SK-N-SH (cell line): ENCODE measurements at regions not wholly inside any gene's neighbourhood (a gene's known extent, or its start where the extent isn't known, plus 50 kb on each side); places are given as distances from the start of the nearest gene placed in this dataset.

Source experiments
- CTCF ChIA-PET: fragments of 300-600, 350-600 bp; formaldehyde crosslinking; extraction: SDS; loops from one replicate; lab custom pipeline; 2021; lab: Yijun Ruan, JAX
- POLR2A ChIA-PET: fragments of 350-600 bp; sonication (Branson Sonifier 250); formaldehyde crosslinking; extraction: SDS; loops from one replicate; lab custom pipeline; 2020; ENCODE audit warnings: antibody characterized with exemption, inconsistent platforms; lab: Yijun Ruan, JAX
- DNase-seq: peaks from one replicate; pipeline ENCODE4 v3.0.0; 2012
- H2AFZ ChIP-seq: fragments of 200-600 bp; sonication (generic); 2 replicates; pipeline ENCODE4 v1.8.1; 2016; ENCODE audit warnings: antibody characterized with exemption, mild to moderate bottlenecking, low read depth
- H3F3A ChIP-seq: fragments of 200-600 bp; sonication (generic); replicated peaks from 2 replicates; pipeline ENCODE3; 2016; ENCODE audit warnings: antibody characterized with exemption, mild to moderate bottlenecking; ENCODE audit not compliant: insufficient read depth
- H3K27ac ChIP-seq, 2 experiments: fragments of 200-500 bp in 1 of 2; fragments of 200-600 bp in 1 of 2; sonication (Bioruptor generic) in 1 of 2; sonication (generic), shearing (Covaris generic) in 1 of 2; 2 replicates each; pipeline versions ENCODE4 v1.5.1 to v1.6.1; 2014 to 2016; ENCODE audit warnings: low read depth in 2 of 2, inconsistent platforms in 1 of 2, low read length in 1 of 2, mild to moderate bottlenecking in 1 of 2, mixed read lengths in 1 of 2
- H3K27me3 ChIP-seq: fragments of 200-600 bp; sonication (generic), shearing (Covaris generic); 2 replicates; pipeline ENCODE4 v1.6.1; 2016; ENCODE audit warnings: mixed run types; ENCODE audit not compliant: insufficient read depth
- H3K36me3 ChIP-seq, 2 experiments: fragments of 200-500 bp in 1 of 2; fragments of 200-600 bp in 1 of 2; sonication (Bioruptor generic) in 1 of 2; sonication (generic) in 1 of 2; replicated peaks in 1 of 2; 2 replicates each; pipeline versions ENCODE3 to v1.5.1; 2014 to 2016; ENCODE audit warnings: low read length in 1 of 2, mild to moderate bottlenecking in 1 of 2; ENCODE audit not compliant: insufficient read depth in 2 of 2, control insufficient read depth in 1 of 2
- H3K4me1 ChIP-seq, 2 experiments: fragments of 200-500 bp in 1 of 2; fragments of 200-600 bp in 1 of 2; sonication (Bioruptor generic) in 1 of 2; sonication (generic), shearing (Covaris generic) in 1 of 2; 2 replicates each; pipeline versions ENCODE4 v1.5.1 to v1.6.1; 2014 to 2016; ENCODE audit warnings: low read depth in 1 of 2, low read length in 1 of 2, mixed run types in 1 of 2; ENCODE audit not compliant: insufficient read depth in 2 of 2, control insufficient read depth in 1 of 2
- H3K4me2 ChIP-seq: fragments of 200-600 bp; sonication (generic), shearing (Covaris generic); 2 replicates; pipeline ENCODE4 v1.6.1; 2017; ENCODE audit warnings: mixed run types
- H3K4me3 ChIP-seq, 2 experiments: fragments of 200-500 bp in 1 of 2; fragments of 200-600 bp in 1 of 2; sonication (Bioruptor generic) in 1 of 2; sonication (generic), shearing (Covaris generic) in 1 of 2; 2 replicates each; pipeline versions ENCODE4 v1.5.1 to v1.8.1; 2014 to 2016; ENCODE audit warnings: low read depth in 2 of 2, inconsistent platforms in 1 of 2, low read length in 1 of 2, mild to moderate bottlenecking in 1 of 2, mixed read lengths in 1 of 2, moderate library complexity in 1 of 2
- H3K79me2 ChIP-seq: fragments of 200-600 bp; sonication (generic); 2 replicates; pipeline ENCODE4 v1.8.1; 2017; ENCODE audit warnings: mild to moderate bottlenecking; ENCODE audit not compliant: insufficient read depth
- H3K9ac ChIP-seq: fragments of 200-600 bp; sonication (generic); 2 replicates; pipeline ENCODE4 v1.6.1; 2017; ENCODE audit warnings: mixed run types
- H3K9me2 ChIP-seq: fragments of 200-600 bp; sonication (generic); 2 replicates; pipeline ENCODE4 v1.6.1; 2017; ENCODE audit warnings: mixed run types
- H3K9me3 ChIP-seq: fragments of 200-600 bp; sonication (generic); 2 replicates; pipeline ENCODE4 v1.6.1; 2017; ENCODE audit warnings: mixed run types, mild to moderate bottlenecking, moderate library complexity
- H4K20me1 ChIP-seq: fragments of 200-600 bp; sonication (generic); 2 replicates; pipeline ENCODE4 v1.6.1; 2017; ENCODE audit warnings: mild to moderate bottlenecking, mixed run types; ENCODE audit not compliant: insufficient read depth
- CTCF ChIP-seq: fragments of 200-600 bp; sonication (generic); IDR thresholded peaks from 2 replicates; pipeline ENCODE4 v1.6.1; 2017; ENCODE audit warnings: antibody characterized with exemption, mild to moderate bottlenecking, moderate library complexity
- ELF1 ChIP-seq: IDR thresholded peaks from 2 replicates; pipeline ENCODE4 v1.4.0; 2012
- EP300 ChIP-seq, 2 experiments: IDR thresholded peaks; 2 replicates each; pipeline versions ENCODE4 v1.4.0 to v1.6.1; 2012; ENCODE audit warnings: borderline replicate concordance in 1 of 2, low read depth in 1 of 2, low read length in 1 of 2
- FOXM1 ChIP-seq: IDR thresholded peaks from 2 replicates; pipeline ENCODE4 v1.4.0; 2012; ENCODE audit warnings: low read depth, mild to moderate bottlenecking
- GATA2 ChIP-seq: sonication (generic); formaldehyde crosslinking; IDR thresholded peaks from 2 replicates; pipeline ENCODE4 v1.5.0; 2020; ENCODE audit warnings: mild to moderate bottlenecking, missing genetic modification reagents
- MAX ChIP-seq: IDR thresholded peaks from 2 replicates; pipeline ENCODE4 v1.4.0; 2012; ENCODE audit warnings: low read depth
- MXI1 ChIP-seq: IDR thresholded peaks from 2 replicates; pipeline ENCODE4 v1.6.1; 2012; ENCODE audit warnings: mild to moderate bottlenecking, low read depth, low read length, improper control_type of control experiment
- NFIC ChIP-seq: IDR thresholded peaks from 2 replicates; pipeline ENCODE4 v1.4.0; 2012; ENCODE audit warnings: borderline replicate concordance
- NRF1 ChIP-seq: IDR thresholded peaks from 2 replicates; pipeline ENCODE4 v1.6.1; 2012; ENCODE audit warnings: low read depth, mild to moderate bottlenecking, low read length
- POLR2AphosphoS5 ChIP-seq: IDR thresholded peaks from 2 replicates; pipeline ENCODE4 v1.6.1; 2012; ENCODE audit warnings: low read depth, low read length
- RAD21 ChIP-seq: IDR thresholded peaks from 2 replicates; pipeline ENCODE4 v1.6.1; 2012; ENCODE audit warnings: mild to moderate bottlenecking, low read length
- TAF1 ChIP-seq: IDR thresholded peaks from 2 replicates; pipeline ENCODE4 v1.6.1; 2012; ENCODE audit warnings: low read depth, mild to moderate bottlenecking, low read length, moderate library complexity, borderline replicate concordance
- TEAD4 ChIP-seq: IDR thresholded peaks from 2 replicates; pipeline ENCODE4 v1.4.0; 2012; ENCODE audit warnings: mild to moderate bottlenecking, borderline replicate concordance; ENCODE audit not compliant: insufficient read depth
- USF1 ChIP-seq: IDR thresholded peaks from 2 replicates; pipeline ENCODE4 v1.4.0; 2012; ENCODE audit warnings: low read depth, borderline replicate concordance
- YY1 ChIP-seq: IDR thresholded peaks from 2 replicates; pipeline ENCODE4 v1.4.0; 2012; ENCODE audit warnings: low read depth, mild to moderate bottlenecking
- ZBTB33 ChIP-seq: IDR thresholded peaks from 2 replicates; pipeline ENCODE4 v1.4.0; 2012; ENCODE audit warnings: low read depth, borderline replicate concordance
- WGBS: methylation state at CpG from one replicate; pipeline ENCODE4 v1.1.6; 2017; ENCODE audit warnings: low lambda C conversion rate; 5-methylcytosine and 5-hydroxymethylcytosine counted together
- TF ChIP-seq, protein P1 (sequence below): fragments of 150-350 bp; IDR thresholded peaks from 2 replicates; pipeline ENCODE4 v1.6.1; 2017; ENCODE audit warnings: antibody characterized with exemption, low read length, low read depth, borderline replicate concordance

DNA sequence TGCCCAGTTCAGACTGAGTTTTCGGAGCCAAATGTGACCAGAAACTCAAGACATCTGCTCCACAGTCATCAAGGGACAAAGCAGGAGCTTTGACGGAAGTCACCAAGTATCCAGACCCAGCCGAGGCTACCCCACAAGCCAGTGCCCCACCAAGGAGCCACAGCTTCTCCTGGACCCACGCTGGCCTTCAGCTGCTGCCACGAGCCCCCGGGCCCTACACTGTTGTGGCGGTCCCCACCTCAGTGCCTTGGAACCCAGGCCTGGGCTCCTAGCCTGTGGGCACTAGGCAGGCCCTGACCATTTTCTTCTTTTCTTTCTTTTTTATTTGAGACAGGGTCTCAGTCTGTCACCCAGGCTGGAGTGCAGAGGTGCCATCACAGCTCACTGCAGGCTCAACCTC is 82.1 kb upstream of the NKX1-1 start:
- H4K20me1 ChIP-seq = no peaks in the 10 kb centered on the region
- no peak overlapping the region for H3K9ac ChIP-seq
- CTCF ChIA-PET = interaction anchor here (1.2 to 6.1 kb wide), 3 partner anchors 25 to 132 kb away, joined by 3 to 21 read pairs (median 4); no protein-coding TSS in a partner anchor
- no peaks in the 10 kb centered on the region for H3F3A ChIP-seq
- H3K4me1 ChIP-seq = peaks cover 0 to 7% of the 10 kb centered on the region in 2 experiments; a peak in 1 of 4 replicates
- H3K9me3 ChIP-seq = no peaks in the 10 kb centered on the region
- POLR2A ChIA-PET = no interaction called here
- TF ChIP-seq NRF1 (no peak), FOXM1 (no peak), RAD21 (no peak), MAX (no peak), ELF1 (no peak), USF1 (no peak), MXI1 (no peak), GATA2 (no peak), EP300 (IDR thresholded peaks at IDR 0.05; ENCODE audit: borderline replicate concordance in 1 of 2, low read depth in 1 of 2, low read length in 1 of 2) (no peak), POLR2AphosphoS5 (no peak)
- TF ChIP-seq, protein P1, sequence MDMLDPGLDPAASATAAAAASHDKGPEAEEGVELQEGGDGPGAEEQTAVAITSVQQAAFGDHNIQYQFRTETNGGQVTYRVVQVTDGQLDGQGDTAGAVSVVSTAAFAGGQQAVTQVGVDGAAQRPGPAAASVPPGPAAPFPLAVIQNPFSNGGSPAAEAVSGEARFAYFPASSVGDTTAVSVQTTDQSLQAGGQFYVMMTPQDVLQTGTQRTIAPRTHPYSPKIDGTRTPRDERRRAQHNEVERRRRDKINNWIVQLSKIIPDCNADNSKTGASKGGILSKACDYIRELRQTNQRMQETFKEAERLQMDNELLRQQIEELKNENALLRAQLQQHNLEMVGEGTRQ = no peak
- no peak for DNase-seq
- H3K36me3 ChIP-seq = no peaks in the 10 kb centered on the region
- H3K27me3 ChIP-seq = peaks cover 45% of the 10 kb centered on the region
- H3K4me3 ChIP-seq = no peak overlapping the region
- 39% methylated on average over 5 of the region's 7 CpGs for WGBS
- no peak overlapping the region for H2AFZ ChIP-seq
- no peaks in the 10 kb centered on the region for H3K9me2 ChIP-seq
- no peak overlapping the region for H3K27ac ChIP-seq
- H3K79me2 ChIP-seq = no peaks in the 10 kb centered on the region
- H3K4me2 ChIP-seq = no peak overlapping the region

DNA sequence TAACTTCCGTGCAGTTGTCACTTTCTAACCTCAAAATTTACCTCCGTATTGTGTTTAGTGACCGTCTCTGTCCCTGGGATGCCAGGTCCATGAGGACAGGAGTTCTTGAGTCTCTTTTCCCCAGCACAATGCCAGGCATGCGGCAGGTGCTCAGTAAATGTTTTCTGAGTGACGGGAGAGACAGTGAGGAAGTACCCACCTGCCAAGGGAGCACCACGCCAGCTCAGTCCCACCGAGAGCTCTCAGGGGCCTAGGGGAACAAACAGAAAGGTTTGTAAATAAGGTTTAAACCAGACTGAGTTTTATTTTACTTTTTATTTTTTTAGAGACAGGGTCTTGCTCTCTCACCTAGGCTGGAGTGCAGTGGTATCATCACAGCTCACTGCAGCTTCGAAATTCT is 81.5 kb upstream of the NKX1-1 start:
- H4K20me1 ChIP-seq = no peaks in the 10 kb centered on the region
- no peaks in the 10 kb centered on the region for H3K36me3 ChIP-seq
- no peak for DNase-seq
- no peak for TF ChIP-seq NFIC
- TF ChIP-seq ZBTB33 = no peak
- no peak for TF ChIP-seq CTCF
- TF ChIP-seq TEAD4 = no peak
- no peak for TF ChIP-seq TAF1
- no peak for TF ChIP-seq YY1
- TF ChIP-seq, all 33 proteins: peak for 0
- H3K9me2 ChIP-seq = no peaks in the 10 kb centered on the region
- CTCF ChIA-PET = interaction anchor here (1.2 to 6.1 kb wide), 3 partner anchors 25 to 132 kb away, joined by 3 to 21 read pairs (median 4); no protein-coding TSS in a partner anchor
- H3K9ac ChIP-seq = no peak overlapping the region
- H3K79me2 ChIP-seq = no peaks in the 10 kb centered on the region
- H3K27me3 ChIP-seq = peaks cover 39% of the 10 kb centered on the region
- no peak overlapping the region for H3K4me2 ChIP-seq
- H3K4me1 ChIP-seq = peaks cover 0 to 7% of the 10 kb centered on the region in 2 experiments; a peak in 1 of 4 replicates
- H3K27ac ChIP-seq = no peak overlapping the region
- POLR2A ChIA-PET = no interaction called here
- 34% methylated on average over 8 of the region's 8 CpGs for WGBS
- H3F3A ChIP-seq = no peaks in the 10 kb centered on the region
- H3K4me3 ChIP-seq = no peak overlapping the region
- 0 out of 2 replicates have a peak, but pooled peaks cover 3% of the 10 kb centered on the region for H3K9me3 ChIP-seq
- H2AFZ ChIP-seq = no peak overlapping the region
